Parathyroid adenoma (tissue), 2 donors: ENCODE measurements at regions not wholly inside any gene's neighbourhood (a gene's known extent, or its start where the extent isn't known, plus 50 kb on each side); places are given as distances from the start of the nearest gene placed in this dataset.

ENCODE experiments used
- H2AFZ ChIP-seq: fragments of 300-600 bp; sonication (generic); one replicate; pipeline ENCODE4 v1.7.0; 2017; ENCODE audit warnings: antibody characterized with exemption, mild to moderate bottlenecking
- H3K27ac ChIP-seq: fragments of 300-600 bp; sonication (generic); one replicate; pipeline ENCODE4 v1.7.0; 2017
- H3K27me3 ChIP-seq: fragments of 300-600 bp; sonication (generic); one replicate; pipeline ENCODE4 v1.7.0; 2017; ENCODE audit warnings: low read length; ENCODE audit not compliant: control insufficient read depth, insufficient read depth
- H3K36me3 ChIP-seq: fragments of 300-600 bp; sonication (generic); one replicate; pipeline ENCODE4 v1.7.0; 2017; ENCODE audit warnings: low read length; ENCODE audit not compliant: control insufficient read depth, insufficient read depth
- H3K4me1 ChIP-seq: fragments of 300-600 bp; sonication (generic); one replicate; pipeline ENCODE4 v1.7.0; 2017; ENCODE audit warnings: control low read depth
- H3K4me2 ChIP-seq: fragments of 300-600 bp; sonication (generic); one replicate; pipeline ENCODE4 v1.7.0; 2017; ENCODE audit warnings: low read length
- H3K4me3 ChIP-seq: fragments of 300-600 bp; sonication (generic); one replicate; pipeline ENCODE4 v1.7.0; 2017; ENCODE audit warnings: low read depth, low read length
- H3K79me2 ChIP-seq: fragments of 300-600 bp; sonication (generic); one replicate; pipeline ENCODE4 v1.7.0; 2017; ENCODE audit warnings: control low read depth
- H3K9ac ChIP-seq: fragments of 300-600 bp; sonication (generic); one replicate; pipeline ENCODE4 v1.7.0; 2017; ENCODE audit warnings: mild to moderate bottlenecking
- H3K9me3 ChIP-seq: fragments of 300-600 bp; sonication (generic); one replicate; pipeline ENCODE4 v1.7.0; 2017; ENCODE audit warnings: low read length; ENCODE audit not compliant: control insufficient read depth
- CTCF ChIP-seq: fragments of 300-600 bp; sonication (generic); IDR thresholded peaks from one replicate; pipeline ENCODE4 v1.7.0; 2017; ENCODE audit warnings: antibody characterized with exemption, mild to moderate bottlenecking
- donor health status: primary hyperparathyroidism.

DNA sequence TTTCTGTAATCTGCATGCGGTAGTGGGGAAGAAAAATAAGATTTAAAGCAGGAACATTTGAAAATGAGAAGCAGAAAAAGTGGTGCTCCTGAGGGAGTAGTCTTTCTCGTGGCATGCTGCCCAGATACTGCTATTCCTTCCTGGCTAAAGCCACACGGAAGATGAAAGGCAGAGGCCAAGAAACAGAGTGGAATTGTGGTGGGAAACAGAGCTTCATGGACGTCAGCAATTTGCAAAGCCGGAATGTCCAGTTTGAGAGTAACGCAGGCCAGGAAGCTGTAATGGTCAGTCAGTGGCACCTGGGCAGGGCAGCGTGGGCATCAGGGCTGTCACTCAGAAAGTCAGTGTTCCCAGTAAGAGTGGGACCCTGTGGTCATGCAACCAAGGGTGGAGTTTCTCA is 63.7 kb upstream of the FMR1 start:
- Histone ChIP-seq H3K4me3 (no peak overlapping the region), H2AFZ (peak overlapping the region; percentile 68)
- TF ChIP-seq CTCF, result no peak

DNA sequence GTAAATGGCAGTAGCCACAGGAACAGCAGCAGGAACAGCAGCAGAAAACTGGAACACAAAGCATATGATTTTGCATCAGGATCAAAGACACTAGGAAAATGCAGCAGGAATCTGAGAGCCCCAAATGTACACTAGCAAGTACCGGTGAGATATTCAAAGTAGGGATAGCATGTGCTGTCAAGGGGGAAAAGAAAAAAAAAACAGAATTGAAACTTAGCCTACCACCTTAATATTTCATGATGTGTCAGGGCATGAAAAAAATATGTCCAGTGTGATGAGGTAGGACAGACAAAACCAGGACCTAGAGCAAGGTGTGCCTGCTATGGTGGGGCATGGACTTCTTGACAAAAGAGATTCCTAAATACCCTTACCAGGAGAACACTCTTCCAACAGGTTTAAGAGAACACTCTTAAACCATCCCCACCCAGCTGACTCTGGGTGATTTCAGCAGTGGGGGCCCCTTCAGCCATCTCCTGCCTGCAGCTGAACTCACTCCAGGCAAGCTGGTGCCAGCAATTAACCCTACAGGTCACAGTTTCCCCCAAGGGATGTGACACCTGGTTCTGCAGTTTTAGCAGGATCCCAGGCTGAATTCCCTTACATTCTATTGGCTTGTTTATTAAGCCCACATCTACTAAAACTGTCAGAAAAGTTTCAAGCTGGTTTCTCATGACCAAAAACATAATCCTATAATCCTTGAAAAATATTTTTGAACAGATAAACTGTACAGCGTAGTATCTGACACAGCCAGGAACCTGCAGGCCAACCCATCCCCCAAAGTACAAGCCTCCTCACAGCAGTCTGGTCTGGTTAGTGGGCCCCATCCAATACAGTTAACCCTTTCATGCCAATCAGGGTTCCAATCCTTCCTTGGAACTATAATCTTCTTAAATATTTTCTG is 62.9 kb upstream of the FMR1 start:
- Histone ChIP-seq H3K9me3 (no peaks in the 10 kb centered on the region), H3K27ac (peak overlapping the region; percentile 79), H3K4me1 (peaks cover 3% of the 10 kb centered on the region)

More for the DNA sequence above, 63.7 kb upstream of the FMR1 start:
- H3K36me3 ChIP-seq, result no peaks in the 10 kb centered on the region
- H3K79me2 ChIP-seq, result no peaks in the 10 kb centered on the region
- peak overlapping the region; percentile 79 for H3K27ac ChIP-seq
- no peaks in the 10 kb centered on the region for H3K9me3 ChIP-seq
- H3K4me2 ChIP-seq, result no peak overlapping the region
- H3K4me1 ChIP-seq, result peaks cover 3% of the 10 kb centered on the region
- H3K27me3 ChIP-seq, result no peaks in the 10 kb centered on the region
- no peak overlapping the region for H3K9ac ChIP-seq

DNA sequence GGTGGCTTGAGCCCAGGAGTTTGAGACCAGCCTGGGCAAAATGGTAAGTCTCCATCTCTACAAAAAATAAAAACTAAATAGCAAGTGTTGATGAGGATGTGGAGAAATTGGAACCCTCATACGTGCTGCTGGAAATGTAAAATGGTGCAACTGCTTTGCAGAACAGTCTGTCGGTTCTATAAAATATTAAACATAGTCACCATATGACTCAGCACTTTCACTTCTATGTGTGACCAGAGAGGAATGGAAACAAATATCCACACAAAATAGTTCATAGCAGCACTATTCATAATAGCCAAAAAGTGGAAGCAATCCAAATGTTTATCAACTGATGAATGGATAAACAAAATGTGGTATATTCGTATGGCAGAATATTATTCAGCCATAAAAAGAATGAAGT is 60.8 kb upstream of the FMR1 start:
- Histone ChIP-seq H3K4me2 (no peak overlapping the region), H3K9me3 (no peaks in the 10 kb centered on the region), H2AFZ (no peak overlapping the region), H3K4me3 (no peak overlapping the region), H3K36me3 (no peaks in the 10 kb centered on the region), H3K27ac (no peak overlapping the region), H3K4me1 (peaks cover 3% of the 10 kb centered on the region), H3K27me3 (no peaks in the 10 kb centered on the region), H3K79me2 (no peaks in the 10 kb centered on the region), H3K9ac (no peak overlapping the region)
- TF ChIP-seq CTCF, result no peak

More for the DNA sequence above, 62.9 kb upstream of the FMR1 start:
- Histone ChIP-seq H3K27me3 (no peaks in the 10 kb centered on the region), H2AFZ (peak overlapping the region; percentile 68), H3K79me2 (no peaks in the 10 kb centered on the region), H3K4me2 (no peak overlapping the region), H3K9ac (no peak overlapping the region), H3K4me3 (no peak overlapping the region), H3K36me3 (no peaks in the 10 kb centered on the region)
- no peak for TF ChIP-seq CTCF

- TF ChIP-seq CTCF, result no peak
- Histone ChIP-seq H3K9ac (no peak overlapping the region), H3K27me3 (no peaks in the 10 kb centered on the region), H3K4me2 (no peak overlapping the region), H3K9me3 (no peaks in the 10 kb centered on the region), H3K4me3 (no peak overlapping the region), H3K36me3 (no peaks in the 10 kb centered on the region), H3K4me1 (peaks cover 3% of the 10 kb centered on the region), H2AFZ (no peak overlapping the region), H3K27ac (no peak overlapping the region), H3K79me2 (no peaks in the 10 kb centered on the region)
Measured at GRCh38 chrX:147853701-147854100, 58.0 kb upstream of the FMR1 start.

- no peak for TF ChIP-seq CTCF
- Histone ChIP-seq H3K79me2 (no peaks in the 10 kb centered on the region), H3K27me3 (no peaks in the 10 kb centered on the region), H3K4me3 (no peak overlapping the region), H3K4me1 (no peaks in the 10 kb centered on the region), H2AFZ (no peak overlapping the region), H3K36me3 (no peaks in the 10 kb centered on the region), H3K4me2 (no peak overlapping the region), H3K9ac (no peak overlapping the region), H3K27ac (no peak overlapping the region), H3K9me3 (no peaks in the 10 kb centered on the region)
Measured at GRCh38 chrX:147859666-147860065, 52.1 kb upstream of the FMR1 start.
